Colonic mucosa (tissue), 4 donors: ENCODE measurements at regions not wholly inside any gene's neighbourhood (a gene's known extent, or its start where the extent isn't known, plus 50 kb on each side); places are given as distances from the start of the nearest gene placed in this dataset.
"Not testable (repeated sequence)": the region's sequence is repeated elsewhere in the genome, so short reads cannot be mapped to it uniquely, and the experiment has no call there.

Experiments
- DNase-seq: peaks from one replicate; pipeline ENCODE4 v3.0.0-alpha.2; 2020
- H3K27ac ChIP-seq: fragments of 200-600 bp; one replicate; pipeline ENCODE4 v1.8.0; 2021
- H3K27me3 ChIP-seq: fragments of 200-600 bp; one replicate; pipeline ENCODE4 v1.8.0; 2021
- H3K36me3 ChIP-seq: fragments of 200-600 bp; one replicate; pipeline ENCODE4 v1.8.0; 2021
- H3K4me1 ChIP-seq: fragments of 200-600 bp; one replicate; pipeline ENCODE4 v1.8.0; 2021; ENCODE audit warnings: mild to moderate bottlenecking
- H3K4me3 ChIP-seq: fragments of 200-600 bp; one replicate; pipeline ENCODE4 v1.8.0; 2021
- H3K9ac ChIP-seq, 2 donors: one replicate each; pipeline ENCODE4 v1.7.0; 2013; ENCODE audit warnings: control low read depth in 2 of 2, low read depth in 2 of 2, low read length in 2 of 2
- H3K9me3 ChIP-seq: fragments of 200-600 bp; one replicate; pipeline ENCODE4 v1.8.0; 2021
- CTCF ChIP-seq: fragments of 200-600 bp; IDR thresholded peaks from one replicate; pipeline ENCODE4 v1.8.0; 2022; ENCODE audit warnings: antibody characterized with exemption, mild to moderate bottlenecking
- intact Hi-C: fragments of 100-400 bp; cut with DNase I; formaldehyde crosslinking; loops from one replicate; pipeline ENCODE4 v1.14.1; 2022
- donor health status: healthy.
- donor health status: DM: no; HTN: no; CAD: no.
- donor health status: DM: no; HTN: no; CAD: no.

GRCh38 chr5:176132471-176133288 lies 105.5 kb upstream of the SIMC1 start:
- no peak for DNase-seq
- intact Hi-C loops, result no loop called here
- no peak for TF ChIP-seq CTCF

GRCh38 chr5:176133289-176133870 lies 104.8 kb upstream of the SIMC1 start:
- no peaks in the 10 kb centered on the region for H3K36me3 ChIP-seq
- no peaks in the 10 kb centered on the region for H3K27me3 ChIP-seq
- no peak overlapping the region for H3K9ac ChIP-seq
- TF ChIP-seq CTCF, result no peak
- no peak overlapping the region for H3K27ac ChIP-seq
- H3K4me1 ChIP-seq, result no peaks in the 10 kb centered on the region
- no peak overlapping the region for H3K4me3 ChIP-seq
- DNase-seq, result no peak
- intact Hi-C loops, result no loop called here
- no peaks in the 10 kb centered on the region for H3K9me3 ChIP-seq

More at GRCh38 chr5:176132471-176133288, 105.5 kb upstream of the SIMC1 start:
- Histone ChIP-seq H3K4me1 (no peaks in the 10 kb centered on the region), H3K27ac (no peak overlapping the region), H3K4me3 (no peak overlapping the region), H3K36me3 (no peaks in the 10 kb centered on the region), H3K27me3 (no peaks in the 10 kb centered on the region), H3K9me3 (no peaks in the 10 kb centered on the region), H3K9ac (no peak overlapping the region)

- no peaks in the 10 kb centered on the region for H3K4me1 ChIP-seq
- H3K4me3 ChIP-seq, result no peak overlapping the region
- no peak for TF ChIP-seq CTCF
- no peaks in the 10 kb centered on the region for H3K36me3 ChIP-seq
- no peak overlapping the region for H3K27ac ChIP-seq
- H3K27me3 ChIP-seq, result no peaks in the 10 kb centered on the region
- H3K9me3 ChIP-seq, result no peaks in the 10 kb centered on the region
- intact Hi-C loops, result no loop called here
- no peak for DNase-seq
- no peak overlapping the region for H3K9ac ChIP-seq
Measured at GRCh38 chr5:176133877-176134276, 104.3 kb upstream of the SIMC1 start.

GRCh38 chr5:176134529-176135223 lies 103.5 kb upstream of the SIMC1 start:
- no peak overlapping the region for H3K9ac ChIP-seq
- TF ChIP-seq CTCF, result no peak
- H3K36me3 ChIP-seq, result no peaks in the 10 kb centered on the region
- H3K27me3 ChIP-seq, result no peaks in the 10 kb centered on the region
- no peaks in the 10 kb centered on the region for H3K4me1 ChIP-seq
- no peak overlapping the region for H3K27ac ChIP-seq
- DNase-seq, result no peak
- H3K4me3 ChIP-seq, result no peak overlapping the region
- H3K9me3 ChIP-seq, result no peaks in the 10 kb centered on the region
- intact Hi-C loops, result no loop called here

- H3K4me3 ChIP-seq, H3K27ac ChIP-seq, intact Hi-C loops, DNase-seq, H3K27me3 ChIP-seq, H3K4me1 ChIP-seq, H3K9me3 ChIP-seq, H3K9ac ChIP-seq, H3K36me3 ChIP-seq: not testable (repeated sequence)
Measured at GRCh38 chr5:176140138-176140537, 98.1 kb upstream of the SIMC1 start.
